Fibroblast of pulmonary artery (primary cell): ENCODE measurements at regions not wholly inside any gene's neighbourhood (a gene's known extent, or its start where the extent isn't known, plus 50 kb on each side); places are given as distances from the start of the nearest gene placed in this dataset.

ENCODE experiments used
- DNase-seq: peaks from one replicate; pipeline ENCODE4 v3.0.0-alpha.2; 2010; ENCODE audit warnings: low read depth
- H3K4me3 ChIP-seq: replicated peaks from 2 replicates; pipeline ENCODE4 v1.5.1; 2011; ENCODE audit warnings: low read depth, mild to moderate bottlenecking, control low read depth, low read length, moderate library complexity
- TF ChIP-seq, protein P1 (sequence below): IDR thresholded peaks from 2 replicates; pipeline ENCODE4 v1.5.1; 2011; ENCODE audit warnings: mild to moderate bottlenecking, control low read depth, low read length, inconsistent platforms; ENCODE audit errors: missing control alignments

DNA sequence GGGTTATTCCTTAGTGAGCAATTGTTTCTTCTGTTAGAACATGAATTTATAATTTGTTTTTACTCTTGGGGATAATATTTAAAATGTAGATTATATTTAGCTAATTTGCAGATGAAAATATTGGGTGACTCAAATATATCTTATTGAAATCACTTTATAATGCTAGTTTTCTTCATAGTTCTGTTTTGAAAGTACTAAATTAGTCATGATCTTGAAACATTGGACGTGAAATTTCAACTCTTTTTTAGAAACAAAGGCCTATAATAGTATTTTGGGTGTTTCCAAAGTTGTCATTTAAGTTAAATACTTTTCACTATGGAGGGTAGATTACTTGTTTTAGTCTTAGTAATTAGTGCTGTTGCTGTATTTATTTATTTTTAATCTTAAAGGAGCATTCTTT lies 250.9 kb downstream of the UTRN start:
- TF ChIP-seq, protein P1, sequence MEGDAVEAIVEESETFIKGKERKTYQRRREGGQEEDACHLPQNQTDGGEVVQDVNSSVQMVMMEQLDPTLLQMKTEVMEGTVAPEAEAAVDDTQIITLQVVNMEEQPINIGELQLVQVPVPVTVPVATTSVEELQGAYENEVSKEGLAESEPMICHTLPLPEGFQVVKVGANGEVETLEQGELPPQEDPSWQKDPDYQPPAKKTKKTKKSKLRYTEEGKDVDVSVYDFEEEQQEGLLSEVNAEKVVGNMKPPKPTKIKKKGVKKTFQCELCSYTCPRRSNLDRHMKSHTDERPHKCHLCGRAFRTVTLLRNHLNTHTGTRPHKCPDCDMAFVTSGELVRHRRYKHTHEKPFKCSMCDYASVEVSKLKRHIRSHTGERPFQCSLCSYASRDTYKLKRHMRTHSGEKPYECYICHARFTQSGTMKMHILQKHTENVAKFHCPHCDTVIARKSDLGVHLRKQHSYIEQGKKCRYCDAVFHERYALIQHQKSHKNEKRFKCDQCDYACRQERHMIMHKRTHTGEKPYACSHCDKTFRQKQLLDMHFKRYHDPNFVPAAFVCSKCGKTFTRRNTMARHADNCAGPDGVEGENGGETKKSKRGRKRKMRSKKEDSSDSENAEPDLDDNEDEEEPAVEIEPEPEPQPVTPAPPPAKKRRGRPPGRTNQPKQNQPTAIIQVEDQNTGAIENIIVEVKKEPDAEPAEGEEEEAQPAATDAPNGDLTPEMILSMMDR = no peak
- no peak for DNase-seq
- no peak overlapping the region for H3K4me3 ChIP-seq

DNA sequence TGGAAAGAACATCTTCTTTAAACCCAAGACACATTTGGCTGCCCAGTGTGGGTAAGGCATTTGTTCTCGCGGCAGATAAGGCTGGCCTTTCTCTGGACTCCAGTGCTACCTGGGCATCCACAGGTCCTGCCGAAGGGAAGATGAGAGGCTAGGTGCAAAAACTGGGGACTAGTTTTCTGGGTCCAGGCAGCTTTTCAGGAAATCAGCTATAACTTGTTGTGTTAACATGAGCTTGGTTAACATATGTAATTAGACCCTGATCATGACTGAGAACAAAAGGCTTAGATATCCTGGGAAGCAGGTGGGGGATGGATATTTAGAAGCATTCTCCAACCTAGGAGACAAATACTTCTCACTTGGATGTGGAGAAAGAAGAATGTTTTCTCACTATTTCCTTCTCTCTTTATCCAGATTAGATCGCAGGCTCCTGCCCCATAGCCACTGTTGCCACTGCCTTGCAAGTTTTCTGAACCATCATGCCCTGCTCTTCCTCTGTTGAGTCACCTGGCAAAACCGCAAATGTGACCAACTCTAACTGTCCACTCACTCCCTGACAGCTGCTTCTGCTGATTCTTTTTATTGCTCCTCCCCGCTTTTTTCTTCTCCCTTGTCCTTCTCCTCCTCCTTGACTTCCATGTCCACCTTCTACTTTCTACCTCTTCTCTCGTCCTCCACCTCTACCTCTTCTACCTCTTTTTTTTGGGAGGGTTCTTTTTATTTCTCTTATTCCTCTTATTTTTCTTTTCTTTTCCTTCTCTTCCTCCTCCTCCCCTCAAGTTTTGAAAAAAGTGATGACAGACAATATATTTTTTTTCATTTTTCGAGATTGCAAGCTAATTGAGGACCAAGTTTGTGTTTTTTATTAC lies 258.1 kb downstream of the UTRN start:
- DNase-seq = peak; percentile 22
- no peak overlapping the region for H3K4me3 ChIP-seq
- TF ChIP-seq, protein P1 = no peak

DNA sequence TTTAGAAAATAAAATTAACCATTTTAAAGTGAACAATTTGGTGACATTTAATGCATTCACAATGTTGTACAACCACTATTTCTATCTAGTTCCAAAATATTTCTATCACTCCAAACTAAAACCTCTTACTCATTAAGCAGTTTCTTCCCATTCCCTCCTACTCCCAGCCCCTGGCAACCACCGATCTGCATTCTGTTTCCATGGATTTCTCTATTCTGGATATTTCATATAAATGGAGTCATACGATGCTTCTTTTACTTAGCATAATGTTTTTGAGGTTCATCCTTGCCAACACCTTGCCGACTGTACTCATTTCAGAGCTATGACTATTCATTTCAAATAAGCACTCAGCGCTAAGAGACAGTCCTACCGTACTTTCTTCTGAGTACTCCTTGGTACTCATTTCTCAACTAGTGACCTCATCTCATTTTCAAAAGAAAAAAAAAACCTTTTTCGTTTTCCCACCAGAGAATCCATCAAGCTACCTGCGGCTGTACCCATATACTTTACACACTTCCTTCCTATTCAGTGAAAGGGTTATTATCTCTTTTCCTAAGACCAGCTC lies 259.2 kb downstream of the UTRN start:
- no peak overlapping the region for H3K4me3 ChIP-seq
- TF ChIP-seq, protein P1 = no peak
- DNase-seq = no peak

GRCh38 chr6:144546807-144547206 lies 261.7 kb downstream of the UTRN start:
- H3K4me3 ChIP-seq = no peak overlapping the region
- TF ChIP-seq, protein P1 = no peak
- no peak for DNase-seq

- TF ChIP-seq, protein P1 = no peak
- DNase-seq = no peak
- H3K4me3 ChIP-seq = no peak overlapping the region
Measured at GRCh38 chr6:144547409-144547808, 262.3 kb downstream of the UTRN start.

DNA sequence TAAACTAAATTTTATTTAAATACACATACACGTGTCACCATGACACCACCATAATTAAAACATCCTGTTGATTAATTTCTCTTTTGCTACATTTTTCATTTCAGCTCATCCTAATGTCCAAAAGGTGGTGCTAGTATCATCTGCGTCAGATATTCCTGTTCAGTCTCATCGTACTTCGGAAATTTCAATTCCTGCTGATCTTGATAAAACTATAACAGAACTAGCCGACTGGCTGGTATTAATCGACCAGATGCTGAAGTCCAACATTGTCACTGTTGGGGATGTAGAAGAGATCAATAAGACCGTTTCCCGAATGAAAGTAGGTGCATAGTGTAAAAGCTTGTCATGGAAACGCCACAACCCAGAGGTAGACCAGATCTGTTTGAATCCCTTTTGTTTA lies 263.4 kb downstream of the UTRN start:
- DNase-seq = no peak
- TF ChIP-seq, protein P1 = no peak
- no peak overlapping the region for H3K4me3 ChIP-seq
